GM23338 (cell line): ENCODE measurements at regions not wholly inside any gene's neighbourhood (a gene's known extent, or its start where the extent isn't known, plus 50 kb on each side); places are given as distances from the start of the nearest gene placed in this dataset.

Experiments
- CREB1 ChIP-seq: fragments of 250-450 bp; sonication (Bioruptor Pico); IDR thresholded peaks from 2 replicates; pipeline ENCODE4 v1.5.0; 2020; ENCODE audit warnings: low read depth, mild to moderate bottlenecking, moderate library complexity
- CTCF ChIP-seq, 2 experiments: fragments of 200-600 bp in 1 of 2; sonication (generic) in 1 of 2; conservative IDR thresholded peaks; 2 replicates each; pipeline versions ENCODE4 v1.5.1 to v1.6.1; 2016 to 2017; ENCODE audit warnings: antibody characterized with exemption in 2 of 2, low read depth in 2 of 2, mild to moderate bottlenecking in 2 of 2, moderate library complexity in 1 of 2
- ETS1 ChIP-seq: IDR thresholded peaks from 2 replicates; pipeline ENCODE4 v1.6.1; 2016; ENCODE audit warnings: antibody characterized with exemption
- EZH2 ChIP-seq: fragments of 200-600 bp; sonication (generic); IDR thresholded peaks from one replicate; pipeline ENCODE4 v1.8.0; 2017; ENCODE audit warnings: antibody characterized with exemption, mild to moderate bottlenecking, low read depth; ENCODE audit not compliant: unreplicated experiment
- EZH2phosphoT487 ChIP-seq: fragments of 200-600 bp; sonication (generic); IDR thresholded peaks from one replicate; pipeline ENCODE4 v1.8.1; 2018; ENCODE audit warnings: antibody characterized with exemption; ENCODE audit not compliant: unreplicated experiment
- JUNB ChIP-seq: IDR thresholded peaks from one replicate; pipeline ENCODE4 v1.6.1; 2016; ENCODE audit warnings: antibody characterized with exemption; ENCODE audit not compliant: unreplicated experiment
- POLR2AphosphoS5 ChIP-seq: IDR thresholded peaks from 2 replicates; pipeline ENCODE4 v1.6.1; 2016; ENCODE audit warnings: antibody characterized with exemption, low read depth
- REST ChIP-seq: IDR thresholded peaks from one replicate; pipeline ENCODE4 v1.6.1; 2018; ENCODE audit warnings: antibody characterized with exemption; ENCODE audit not compliant: unreplicated experiment

- no peak for TF ChIP-seq POLR2AphosphoS5
- no peak for TF ChIP-seq CREB1 (CRISPR knock-in tag)
- no peak for TF ChIP-seq EZH2
- no peak for TF ChIP-seq CTCF (conservative IDR thresholded peaks at IDR 0.05; ENCODE audit: low read depth in 2 of 2)
- no peak for TF ChIP-seq REST
- TF ChIP-seq JUNB = no peak
- TF ChIP-seq EZH2phosphoT487 = no peak
- no peak for TF ChIP-seq ETS1
Observed at GRCh38 chr7:113175525-113176104, 57.3 kb upstream of the SMIM30 start.
